Keratinocyte (primary cell): ENCODE measurements at regions not wholly inside any gene's neighbourhood (a gene's known extent, or its start where the extent isn't known, plus 50 kb on each side); places are given as distances from the start of the nearest gene placed in this dataset.

Experiments used
- DNase-seq: peaks from one replicate; pipeline ENCODE4 v3.0.0-alpha.2; 2011; ENCODE audit warnings: low read depth, missing footprints, low spot score
- FAIRE-seq: peaks from 2 replicates; lab custom pipeline; 2011; peaks lifted over from hg19 to GRCh38; lab: Jason Lieb, UNC
- H2AFZ ChIP-seq: 2 replicates; pipeline ENCODE4 v1.6.0; 2012; ENCODE audit warnings: low read length, control low read depth, inconsistent platforms; ENCODE audit not compliant: control insufficient read depth
- H3K27ac ChIP-seq: 2 replicates; pipeline ENCODE4 v1.5.1; 2011; ENCODE audit warnings: low read length; ENCODE audit not compliant: control insufficient read depth, insufficient read depth
- H3K27me3 ChIP-seq: 3 replicates; pipeline ENCODE4 v1.6.0; 2011; ENCODE audit warnings: low read length; ENCODE audit not compliant: control insufficient read depth, insufficient read depth; ENCODE audit errors: extremely low read depth
- H3K36me3 ChIP-seq, 2 experiments: 2 replicates in 1 of 2; 3 replicates in 1 of 2; pipeline ENCODE4 v1.5.1; 2011; ENCODE audit warnings: low read length in 2 of 2, mild to moderate bottlenecking in 1 of 2; ENCODE audit not compliant: control insufficient read depth in 2 of 2, insufficient read depth in 2 of 2; ENCODE audit errors: extremely low read depth in 1 of 2
- H3K4me1 ChIP-seq: 3 replicates; pipeline ENCODE4 v1.5.1; 2011; ENCODE audit warnings: low read length; ENCODE audit not compliant: control insufficient read depth, insufficient read depth; ENCODE audit errors: extremely low read depth
- H3K4me2 ChIP-seq: 3 replicates; pipeline ENCODE4 v1.6.0; 2011; ENCODE audit warnings: low read depth, low read length; ENCODE audit not compliant: control insufficient read depth, insufficient read depth; ENCODE audit errors: extremely low read depth
- H3K4me3 ChIP-seq, 3 experiments: fragments of 200-600 bp in 1 of 3; sonication (generic) in 1 of 3; 2 replicates in 2 of 3; 3 replicates in 1 of 3; pipeline ENCODE4 v1.5.1; 2011 to 2016; ENCODE audit warnings: low read length in 3 of 3, mild to moderate bottlenecking in 3 of 3, control low read depth in 2 of 3, inconsistent platforms in 1 of 3, low read depth in 1 of 3, mixed read lengths in 1 of 3, mixed run types in 1 of 3, moderate library complexity in 1 of 3; ENCODE audit not compliant: control insufficient read depth in 2 of 3, insufficient read depth in 2 of 3; ENCODE audit errors: extremely low read depth in 1 of 3
- H3K79me2 ChIP-seq: 2 replicates; pipeline ENCODE4 v1.6.0; 2012; ENCODE audit warnings: low read length; ENCODE audit not compliant: control insufficient read depth, insufficient read depth
- H3K9ac ChIP-seq: 3 replicates; pipeline ENCODE4 v1.6.0; 2011; ENCODE audit warnings: low read length; ENCODE audit not compliant: control insufficient read depth, insufficient read depth; ENCODE audit errors: extremely low read depth
- H3K9me1 ChIP-seq: 3 replicates; pipeline ENCODE4 v1.6.0; 2011; ENCODE audit warnings: low read length; ENCODE audit not compliant: control insufficient read depth, insufficient read depth; ENCODE audit errors: extremely low read depth
- H3K9me3 ChIP-seq: 2 replicates; pipeline ENCODE4 v1.5.1; 2012; ENCODE audit warnings: low read depth, low read length; ENCODE audit not compliant: control insufficient read depth
- H4K20me1 ChIP-seq: 3 replicates; pipeline ENCODE4 v1.6.0; 2011; ENCODE audit warnings: low read length; ENCODE audit not compliant: control insufficient read depth, insufficient read depth; ENCODE audit errors: extremely low read depth
- CTCF ChIP-seq, 3 experiments: IDR thresholded peaks in 1 of 3; conservative IDR thresholded peaks in 1 of 3; optimal IDR thresholded peaks in 1 of 3; 2 replicates in 2 of 3; 3 replicates in 1 of 3; pipeline versions ENCODE3 to v1.5.1; 2011; ENCODE audit warnings: low read length in 3 of 3, mild to moderate bottlenecking in 3 of 3, moderate library complexity in 2 of 3, control low read depth in 1 of 3, inconsistent platforms in 1 of 3; ENCODE audit not compliant: insufficient read depth in 2 of 3; ENCODE audit errors: extremely low read depth in 1 of 3
- EZH2 ChIP-seq: IDR thresholded peaks from one replicate; pipeline ENCODE4 v1.6.1; 2012; ENCODE audit warnings: inconsistent platforms, mild to moderate bottlenecking, low read length, moderate library complexity
- dilution Hi-C: fragments of 300-500 bp; cut with MboI; formaldehyde crosslinking; loops from one replicate; pipeline ENCODE4 v1.7.0; 2020; ENCODE audit warnings: low sequenced_read_pairs; ENCODE audit not compliant: extremely low pct_ligation_motif_present

GRCh38 chr6:85323435-85324040, 126.3 kb upstream of the NT5E start:
- H3K27ac ChIP-seq = no peak overlapping the region
- no peaks in the 10 kb centered on the region for H3K4me1 ChIP-seq
- H3K9me3 ChIP-seq = no peaks in the 10 kb centered on the region
- TF ChIP-seq EZH2 = no peak
- TF ChIP-seq CTCF (optimal IDR thresholded peaks at IDR 0.05 in 1 of 3, IDR thresholded peaks at IDR 0.05 in 1 of 3, conservative IDR thresholded peaks at IDR 0.05 in 1 of 3; ENCODE audit: extremely low read depth in 1 of 3, insufficient read depth in 2 of 3, low read length in 3 of 3) = peak; percentile 78 to 85 (median 82)
- FAIRE-seq = peak; percentile 72
- H3K79me2 ChIP-seq = no peaks in the 10 kb centered on the region
- H4K20me1 ChIP-seq = no peaks in the 10 kb centered on the region
- dilution Hi-C loops = loop anchor here (25.0 kb wide), 1 partner anchor 886 kb away; no protein-coding TSS in a partner anchor
- H3K36me3 ChIP-seq = no peaks in the 10 kb centered on the region
- peak; percentile 35 for DNase-seq
- no peaks in the 10 kb centered on the region for H3K9me1 ChIP-seq
- H3K9ac ChIP-seq = no peak overlapping the region
- H2AFZ ChIP-seq = no peak overlapping the region
- no peak overlapping the region for H3K4me3 ChIP-seq
- no peaks in the 10 kb centered on the region for H3K27me3 ChIP-seq
- no peak overlapping the region for H3K4me2 ChIP-seq

GRCh38 chr6:85322446-85323105, 127.3 kb upstream of the NT5E start:
- no peaks in the 10 kb centered on the region for H3K9me1 ChIP-seq
- H3K9me3 ChIP-seq = no peaks in the 10 kb centered on the region
- no peaks in the 10 kb centered on the region for H3K36me3 ChIP-seq
- no peaks in the 10 kb centered on the region for H4K20me1 ChIP-seq
- no peak overlapping the region for H3K4me3 ChIP-seq
- DNase-seq (no peak), FAIRE-seq (no peak)
- no peaks in the 10 kb centered on the region for H3K4me1 ChIP-seq
- no peak overlapping the region for H3K9ac ChIP-seq
- H3K4me2 ChIP-seq = no peak overlapping the region
- H3K27ac ChIP-seq = no peak overlapping the region
- TF ChIP-seq CTCF (optimal IDR thresholded peaks at IDR 0.05 in 1 of 3, IDR thresholded peaks at IDR 0.05 in 1 of 3, conservative IDR thresholded peaks at IDR 0.05 in 1 of 3; ENCODE audit: extremely low read depth in 1 of 3, insufficient read depth in 2 of 3, low read length in 3 of 3) (no peak), EZH2 (no peak)
- no peaks in the 10 kb centered on the region for H3K79me2 ChIP-seq
- H2AFZ ChIP-seq = no peak overlapping the region
- dilution Hi-C loops = loop anchor here (25.0 kb wide), 1 partner anchor 885 kb away; no protein-coding TSS in a partner anchor
- H3K27me3 ChIP-seq = no peaks in the 10 kb centered on the region
